Fibroblast of the aortic adventitia (primary cell): ENCODE measurements at regions not wholly inside any gene's neighbourhood (a gene's known extent, or its start where the extent isn't known, plus 50 kb on each side); places are given as distances from the start of the nearest gene placed in this dataset.
A peak's percentile ranks its signal among the peaks of the same experiment; 100 is the strongest.
"Not testable (repeated sequence)": the region's sequence is repeated elsewhere in the genome, so short reads cannot be mapped to it uniquely, and the experiment has no call there.

Experiments used
- DNase-seq: peaks from one replicate; pipeline ENCODE4 v3.0.0-alpha.2; 2010; ENCODE audit warnings: low read depth
- H3K4me3 ChIP-seq: 2 replicates; pipeline ENCODE4 v1.5.1; 2011; ENCODE audit warnings: low read depth, mild to moderate bottlenecking, control low read depth, low read length, moderate library complexity
- CTCF ChIP-seq: IDR thresholded peaks from 2 replicates; pipeline ENCODE4 v1.5.1; 2011; ENCODE audit warnings: mild to moderate bottlenecking, low read length, control low read depth, inconsistent platforms; ENCODE audit not compliant: insufficient read depth

DNA sequence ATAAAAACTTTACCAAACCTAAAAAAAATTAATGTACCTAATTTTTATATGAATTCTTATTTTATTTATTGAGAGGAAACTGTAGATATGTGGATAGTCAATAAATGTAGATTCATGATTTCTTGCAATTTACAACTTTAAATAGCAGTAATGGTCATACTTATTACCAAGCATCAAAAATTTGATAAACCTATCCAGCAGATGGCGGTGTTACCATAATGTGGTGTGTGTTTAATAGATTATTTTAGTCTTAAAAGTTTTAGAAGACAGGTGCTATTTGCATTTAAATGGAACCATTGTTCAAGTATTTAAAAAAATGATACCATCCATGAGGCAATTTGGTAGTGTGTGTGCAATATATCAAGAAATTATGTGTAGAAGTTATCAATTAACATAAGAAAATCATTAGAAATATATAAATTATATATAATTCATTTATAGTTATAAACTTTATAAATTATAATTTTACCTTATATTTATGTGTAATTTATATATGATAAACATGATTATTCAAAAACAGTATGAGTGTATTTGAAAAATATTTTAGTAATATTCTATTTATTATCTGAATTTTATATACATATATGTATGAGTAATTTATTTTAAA, 176.0 kb upstream of the BCHE start:
- DNase-seq = peak; percentile 53
- peak; percentile 30 for TF ChIP-seq CTCF
- no peak overlapping the region for H3K4me3 ChIP-seq

DNA sequence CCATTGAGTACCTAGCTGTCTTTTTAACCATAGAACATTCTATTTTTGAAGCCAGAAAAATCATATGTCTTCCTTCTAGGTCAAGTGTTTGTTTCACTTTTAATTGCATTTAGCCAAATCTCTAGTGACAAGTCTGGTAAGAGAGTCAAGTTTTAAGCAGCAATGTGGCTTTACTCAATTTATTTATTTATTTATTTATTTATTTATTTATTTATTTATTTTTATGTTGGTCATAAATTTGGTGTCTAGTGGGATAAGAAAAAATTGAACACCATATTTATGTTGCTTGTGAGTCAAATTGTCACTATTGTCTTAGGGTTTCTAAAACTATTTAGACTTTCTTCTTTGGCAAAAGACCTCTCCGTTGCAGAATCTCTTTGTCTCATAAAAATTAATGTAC, 174.5 kb upstream of the BCHE start:
- DNase-seq = no peak
- no peak for TF ChIP-seq CTCF
- no peak overlapping the region for H3K4me3 ChIP-seq

DNA sequence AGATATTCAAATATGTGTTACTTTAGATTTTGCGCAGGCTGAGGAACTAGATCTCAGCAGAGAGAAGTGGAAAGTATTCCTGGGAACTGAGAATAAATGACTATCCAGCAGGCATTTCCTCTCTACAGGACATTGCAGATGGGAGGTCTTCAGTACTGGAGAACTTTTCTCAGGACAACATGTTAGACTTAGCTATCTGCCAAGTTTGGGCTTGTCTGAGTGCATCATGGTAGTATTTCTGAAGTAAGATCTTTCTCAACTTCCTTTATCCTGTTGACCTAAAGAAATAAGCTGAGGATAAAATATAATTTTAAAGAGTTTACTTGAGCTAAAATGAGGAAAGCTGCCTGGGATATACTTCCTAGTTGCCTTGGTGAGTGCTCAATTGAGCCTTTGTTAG, 167.9 kb upstream of the BCHE start:
- no peak for TF ChIP-seq CTCF
- no peak overlapping the region for H3K4me3 ChIP-seq
- DNase-seq = no peak

DNA sequence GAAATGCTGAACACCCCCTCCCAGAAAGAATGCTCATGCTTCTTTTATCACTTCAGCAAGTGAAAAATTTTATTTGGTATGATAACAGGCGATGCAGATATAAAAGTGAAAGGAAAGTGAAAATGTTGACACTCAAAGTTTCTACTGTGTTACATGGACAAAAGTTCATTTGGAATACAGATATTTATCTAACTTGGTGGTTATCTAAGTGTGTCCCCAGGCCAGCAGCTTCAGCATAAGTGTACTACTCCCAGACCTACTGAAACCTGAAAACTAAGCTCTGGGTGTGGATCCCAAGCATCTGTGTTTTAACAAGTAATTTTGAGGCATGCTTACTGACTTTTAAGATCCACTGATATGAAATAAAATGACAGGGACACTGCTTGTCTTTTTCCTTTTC, 157.1 kb upstream of the BCHE start:
- DNase-seq = no peak
- H3K4me3 ChIP-seq = no peak overlapping the region
- TF ChIP-seq CTCF = no peak

DNA sequence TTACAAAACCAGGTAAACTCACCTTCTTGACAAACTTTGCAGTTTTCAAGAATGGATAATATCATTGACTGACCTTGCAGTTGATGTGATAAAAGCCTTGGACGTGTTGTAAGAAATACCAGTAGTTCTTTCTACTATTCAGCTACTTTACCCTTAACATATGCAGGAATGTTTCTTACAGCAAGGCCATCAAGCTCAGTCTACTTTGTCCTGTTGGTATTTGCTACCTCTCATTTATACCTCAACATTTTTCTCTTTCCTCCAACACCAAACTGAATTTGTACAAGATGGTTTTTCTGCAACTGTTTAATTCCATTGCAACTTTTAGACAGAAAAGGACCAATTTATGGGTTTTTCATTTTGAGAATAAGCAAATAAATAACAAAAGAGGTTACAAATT, 147.4 kb upstream of the BCHE start:
- TF ChIP-seq CTCF = no peak
- no peak for DNase-seq
- H3K4me3 ChIP-seq = no peak overlapping the region

- no peak for DNase-seq
- TF ChIP-seq CTCF = no peak
Measured at GRCh38 chr3:165983284-165983683, 146.1 kb upstream of the BCHE start.

GRCh38 chr3:165981318-165981717, 144.1 kb upstream of the BCHE start:
- no peak overlapping the region for H3K4me3 ChIP-seq
- no peak for TF ChIP-seq CTCF
- DNase-seq = no peak

More at GRCh38 chr3:165983284-165983683, 146.1 kb upstream of the BCHE start:
- no peak overlapping the region for H3K4me3 ChIP-seq

- DNase-seq, H3K4me3 ChIP-seq: not testable (repeated sequence)
Measured at GRCh38 chr3:165960825-165961224, 123.6 kb upstream of the BCHE start.
